NCI-H510A treated with DMSO at 0.1 percent for 48 hours (cell line): ENCODE measurements at regions not wholly inside any gene's neighbourhood (a gene's known extent, or its start where the extent isn't known, plus 50 kb on each side); places are given as distances from the start of the nearest gene placed in this dataset.
A peak's percentile ranks its signal among the peaks of the same experiment; 100 is the strongest.

Experiments used
- DNase-seq: peaks from one replicate; lab custom pipeline; 2025; lab: John Stamatoyannopoulos, UW

- DNase-seq = no peak
Measured at GRCh38 chr18:42623935-42624334, 491.6 kb downstream of the RIT2 start.

GRCh38 chr18:42632801-42633200, 482.7 kb downstream of the RIT2 start:
- peak; percentile 51 for DNase-seq

- no peak for DNase-seq
Measured at GRCh38 chr18:42635378-42636048, 480.0 kb downstream of the RIT2 start.

GRCh38 chr18:42636309-42636708, 479.2 kb downstream of the RIT2 start:
- no peak for DNase-seq

GRCh38 chr18:42640160-42640559, 475.3 kb downstream of the RIT2 start:
- DNase-seq = no peak

GRCh38 chr18:42641996-42642395, 473.5 kb downstream of the RIT2 start:
- DNase-seq = no peak

GRCh38 chr18:42644729-42645131, 470.8 kb downstream of the RIT2 start:
- DNase-seq = peak; percentile 53

GRCh38 chr18:42649331-42650035, 466.0 kb downstream of the RIT2 start:
- no peak for DNase-seq

- no peak for DNase-seq
Measured at GRCh38 chr18:42654556-42654955, 460.9 kb downstream of the RIT2 start.

GRCh38 chr18:42657551-42657950, 457.9 kb downstream of the RIT2 start:
- DNase-seq = no peak

- no peak for DNase-seq
Measured at GRCh38 chr18:42658171-42658570, 457.3 kb downstream of the RIT2 start.

GRCh38 chr18:42659187-42659586, 456.3 kb downstream of the RIT2 start:
- DNase-seq = no peak

GRCh38 chr18:42670860-42671259, 444.6 kb downstream of the RIT2 start:
- DNase-seq = no peak

- peak; percentile 99 for DNase-seq
Measured at GRCh38 chr18:42675810-42676209, 439.7 kb downstream of the RIT2 start.

GRCh38 chr18:42683094-42683493, 432.4 kb downstream of the RIT2 start:
- DNase-seq = no peak

GRCh38 chr18:42689310-42689709, 426.2 kb downstream of the RIT2 start:
- no peak for DNase-seq
